HCT116 (cell line): ENCODE measurements at regions not wholly inside any gene's neighbourhood (a gene's known extent, or its start where the extent isn't known, plus 50 kb on each side); places are given as distances from the start of the nearest gene placed in this dataset.

ENCODE experiments used
- ATAC-seq: fragments of 200-7000 bp; cut with Tn5 transposase; 2 replicates; pipeline ENCODE4 v1.9.1; 2020; ENCODE audit warnings: mild to moderate bottlenecking, moderate library complexity
- BruUV-seq: library from RNA; stranded (reverse); fragments of 400-500 nt; replicated peaks from 2 replicates; lab custom pipeline; 2021; lab: Mats Ljungman, UMichigan
- CTCF ChIA-PET: fragments of 300-600 bp; sonication (Branson Sonifier 250); formaldehyde crosslinking; loops from one replicate; lab custom pipeline; 2021; ENCODE audit warnings: antibody characterized with exemption; lab: Charles Lee
- POLR2A ChIA-PET: fragments of 300-600, 350-600 bp; sonication (Branson Sonifier 250); formaldehyde crosslinking; loops from one replicate; lab custom pipeline; 2021; ENCODE audit warnings: antibody characterized with exemption; lab: Charles Lee
- RAD21 ChIA-PET, 2 experiments: fragments of 300-600 bp; sonication (Branson Sonifier 250); formaldehyde crosslinking; loops; one replicate each; lab custom pipeline; 2023; ENCODE audit warnings: low total read pairs in 2 of 2; ENCODE audit not compliant: uncharacterized antibody in 2 of 2, unreplicated experiment in 2 of 2, low non-redundant PET in 1 of 2; lab: Charles Lee
- DNase-seq: peaks from one replicate; pipeline ENCODE4 v3.0.0-alpha.2; 2010; ENCODE audit warnings: low read depth, low spot score
- H2AFZ ChIP-seq: fragments of 200-600 bp; shearing (Covaris generic), sonication (generic); 2 replicates; pipeline ENCODE4 v1.6.1; 2017; ENCODE audit warnings: low read depth, mixed run types, mixed read lengths, antibody characterized with exemption, low read length; ENCODE audit not compliant: poor library complexity, severe bottlenecking
- H3K27ac ChIP-seq: 2 replicates; pipeline ENCODE4 v1.5.1; 2012; ENCODE audit warnings: low read depth, low read length
- H3K27me3 ChIP-seq: fragments of 200-600 bp; sonication (generic); 2 replicates; pipeline ENCODE4 v1.6.1; 2016; ENCODE audit warnings: mixed run types, low read length, mixed read lengths; ENCODE audit not compliant: insufficient read depth
- H3K36me3 ChIP-seq, 2 experiments: fragments of 200-500 bp in 1 of 2; fragments of 200-600 bp in 1 of 2; sonication (Bioruptor generic) in 1 of 2; sonication (generic) in 1 of 2; 2 replicates each; pipeline versions ENCODE4 v1.5.1 to v1.6.1; 2014 to 2016; ENCODE audit warnings: low read length in 2 of 2, inconsistent platforms in 1 of 2, mixed read lengths in 1 of 2, mixed run types in 1 of 2; ENCODE audit not compliant: insufficient read depth in 2 of 2, control insufficient read depth in 1 of 2
- H3K4me1 ChIP-seq, 2 experiments: fragments of 200-600 bp in 1 of 2; sonication (generic) in 1 of 2; 2 replicates each; pipeline versions ENCODE4 v1.5.1 to v1.6.1; 2012 to 2017; ENCODE audit warnings: low read length in 2 of 2, inconsistent platforms in 1 of 2, mild to moderate bottlenecking in 1 of 2, mixed read lengths in 1 of 2, mixed run types in 1 of 2, moderate library complexity in 1 of 2; ENCODE audit not compliant: insufficient read depth in 2 of 2, control insufficient read depth in 1 of 2
- H3K4me2 ChIP-seq: fragments of 200-600 bp; sonication (generic); 2 replicates; pipeline ENCODE4 v1.6.1; 2017; ENCODE audit warnings: mixed run types, low read length, mixed read lengths
- H3K4me3 ChIP-seq, 2 experiments: fragments of 200-600 bp in 1 of 2; sonication (generic) in 1 of 2; replicated peaks in 1 of 2; 2 replicates each; pipeline ENCODE4 v1.5.1; 2011 to 2016; ENCODE audit warnings: low read length in 2 of 2, control low read depth in 1 of 2, low read depth in 1 of 2, mild to moderate bottlenecking in 1 of 2, mixed read lengths in 1 of 2, mixed run types in 1 of 2
- H3K79me2 ChIP-seq: fragments of 200-600 bp; sonication (generic); 2 replicates; pipeline ENCODE4 v1.6.1; 2017; ENCODE audit warnings: mild to moderate bottlenecking, mixed run types, low read length, moderate library complexity, mixed read lengths; ENCODE audit not compliant: insufficient read depth
- H3K9ac ChIP-seq: fragments of 200-600 bp; sonication (generic); 2 replicates; pipeline ENCODE4 v1.6.1; 2016; ENCODE audit warnings: low read length, mixed read lengths
- H3K9me2 ChIP-seq: fragments of 200-600 bp; sonication (generic), shearing (Covaris generic); 2 replicates; pipeline ENCODE4 v1.6.1; 2017; ENCODE audit warnings: mixed run types, mild to moderate bottlenecking, moderate library complexity; ENCODE audit not compliant: insufficient read depth
- H3K9me3 ChIP-seq, 2 experiments: fragments of 200-500 bp in 1 of 2; fragments of 200-600 bp in 1 of 2; sonication (Bioruptor generic) in 1 of 2; sonication (generic) in 1 of 2; 2 replicates each; pipeline ENCODE4 v1.6.1; 2014 to 2017; ENCODE audit warnings: low read length in 2 of 2, mixed read lengths in 2 of 2, inconsistent platforms in 1 of 2, low read depth in 1 of 2, mild to moderate bottlenecking in 1 of 2, mixed run types in 1 of 2, moderate library complexity in 1 of 2; ENCODE audit not compliant: control insufficient read depth in 1 of 2, insufficient read depth in 1 of 2
- H4K20me1 ChIP-seq: fragments of 200-600 bp; sonication (generic), shearing (Covaris generic); 2 replicates; pipeline ENCODE4 v1.6.1; 2017; ENCODE audit warnings: mixed run types, mild to moderate bottlenecking, moderate library complexity; ENCODE audit not compliant: insufficient read depth
- CBX3 ChIP-seq: IDR thresholded peaks from 2 replicates; pipeline ENCODE4 v1.6.1; 2012; ENCODE audit warnings: low read depth
- CEBPB ChIP-seq: IDR thresholded peaks from 2 replicates; pipeline ENCODE4 v1.6.1; 2012; ENCODE audit warnings: low read depth
- EZH2 ChIP-seq: fragments of 200-600 bp; sonication (generic); IDR thresholded peaks from 2 replicates; pipeline ENCODE4 v1.6.1; 2017; ENCODE audit warnings: antibody characterized with exemption, mixed run types
- EZH2phosphoT487 ChIP-seq: fragments of 200-600 bp; IDR thresholded peaks from 2 replicates; pipeline ENCODE4 v1.6.1; 2018; ENCODE audit warnings: antibody characterized with exemption, borderline replicate concordance
- FOSL1 ChIP-seq: IDR thresholded peaks from 2 replicates; pipeline ENCODE4 v1.6.1; 2012; ENCODE audit warnings: low read depth
- JUND ChIP-seq: IDR thresholded peaks from 2 replicates; pipeline ENCODE4 v1.6.1; 2012
- POLR2A ChIP-seq: IDR thresholded peaks from 2 replicates; pipeline ENCODE4 v1.7.0; 2011; ENCODE audit warnings: borderline replicate concordance; ENCODE audit not compliant: insufficient read depth, insufficient read length; ENCODE audit errors: extremely low read depth
- POLR2AphosphoS5 ChIP-seq: IDR thresholded peaks from 2 replicates; pipeline ENCODE4 v1.6.1; 2011; ENCODE audit warnings: mild to moderate bottlenecking, low read depth, low read length, moderate library complexity
- RAD21 ChIP-seq: IDR thresholded peaks from 2 replicates; pipeline ENCODE4 v1.6.1; 2012; ENCODE audit warnings: low read depth, mild to moderate bottlenecking
- SIN3A ChIP-seq: IDR thresholded peaks from 2 replicates; pipeline ENCODE4 v1.6.1; 2012; ENCODE audit warnings: low read depth
- SRF ChIP-seq: IDR thresholded peaks from 2 replicates; pipeline ENCODE4 v1.6.1; 2012; ENCODE audit warnings: low read depth
- TCF7L2 ChIP-seq: IDR thresholded peaks from 2 replicates; pipeline ENCODE4 v1.7.0; 2011; ENCODE audit warnings: borderline replicate concordance, inconsistent platforms; ENCODE audit not compliant: insufficient read depth, insufficient read length; ENCODE audit errors: extremely low read depth
- YY1 ChIP-seq: IDR thresholded peaks from 2 replicates; pipeline ENCODE4 v1.6.1; 2011; ENCODE audit warnings: low read length, low read depth, moderate library complexity, mild to moderate bottlenecking; ENCODE audit not compliant: insufficient replicate concordance; ENCODE audit errors: extremely low read depth
- ZFX ChIP-seq: fragments of 450-650 bp; IDR thresholded peaks from 2 replicates; pipeline ENCODE4 v1.6.1; 2017
- ZNF274 ChIP-seq: fragments of 200-500 bp; sonication (Bioruptor generic); IDR thresholded peaks from 2 replicates; pipeline ENCODE4 v1.6.1; 2014; ENCODE audit warnings: mild to moderate bottlenecking, low read depth, low read length, inconsistent platforms
- intact Hi-C: fragments of 100-400 bp; cut with micrococcal nuclease; formaldehyde crosslinking; loops from 2 replicates; pipeline ENCODE4 v1.10.0; 2022
- TF ChIP-seq, protein P1 (sequence below), 3 experiments: fragments of 200-600 bp in 1 of 3; sonication (generic) in 1 of 3; IDR thresholded peaks in 2 of 3; conservative IDR thresholded peaks in 1 of 3; 2 replicates each; pipeline ENCODE4 v1.5.1; 2012 to 2017; ENCODE audit warnings: low read depth in 2 of 3, low read length in 2 of 3, antibody characterized with exemption in 1 of 3, borderline replicate concordance in 1 of 3, control low read depth in 1 of 3, mild to moderate bottlenecking in 1 of 3, mixed read lengths in 1 of 3, mixed run types in 1 of 3, moderate library complexity in 1 of 3; ENCODE audit not compliant: insufficient read depth in 1 of 3
- TF ChIP-seq, protein P2 (sequence below): IDR thresholded peaks from 2 replicates; pipeline ENCODE4 v1.6.1; 2012; ENCODE audit warnings: low read depth
- TF ChIP-seq, protein P3 (sequence below): IDR thresholded peaks from 2 replicates; pipeline ENCODE4 v1.6.1; 2012
- TF ChIP-seq, protein P4 (sequence below): IDR thresholded peaks from 2 replicates; pipeline ENCODE4 v1.6.1; 2012
- TF ChIP-seq, protein P5 (sequence below): IDR thresholded peaks from 2 replicates; pipeline ENCODE4 v1.6.1; 2011; ENCODE audit warnings: mild to moderate bottlenecking, low read length, moderate library complexity; ENCODE audit not compliant: insufficient replicate concordance; ENCODE audit errors: extremely low read depth

DNA sequence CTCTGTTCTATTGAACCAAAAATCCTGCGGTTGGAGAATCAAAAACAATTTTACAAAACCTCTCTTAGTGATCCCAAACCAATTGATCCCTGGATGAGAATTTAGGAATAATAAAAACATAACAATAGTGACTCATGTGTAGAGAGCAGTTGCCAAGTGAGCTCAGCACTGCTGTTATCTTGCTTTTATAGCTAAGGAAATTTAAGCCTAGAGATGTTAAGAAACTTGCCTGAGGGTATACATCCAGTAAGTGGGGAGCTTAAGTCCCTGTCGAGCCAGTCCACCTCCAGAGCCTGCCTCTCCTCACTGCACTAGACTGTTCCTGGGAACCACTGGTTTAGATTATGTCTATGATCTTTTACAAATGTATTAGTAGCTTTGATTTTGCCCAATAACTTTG lies 358.4 kb upstream of the LMCD1 start:
- Histone ChIP-seq H3K36me3 (no peaks in the 10 kb centered on the region), H3K9ac (no peak overlapping the region), H3K79me2 (no peaks in the 10 kb centered on the region), H3K4me1 (no peaks in the 10 kb centered on the region), H3K4me2 (no peak overlapping the region), H3K9me3 (no peaks in the 10 kb centered on the region), H3K4me3 (no peak overlapping the region), H2AFZ (no peak overlapping the region), H3K9me2 (no peaks in the 10 kb centered on the region), H3K27ac (no peak overlapping the region), H3K27me3 (peaks cover 4% of the 10 kb centered on the region; the same call in 1 of the 2 replicates), H4K20me1 (no peaks in the 10 kb centered on the region)
- TF ChIP-seq FOSL1 (no peak), POLR2A (no peak), JUND (no peak), TCF7L2 (no peak), ZNF274 (no peak), EZH2phosphoT487 (no peak), SIN3A (no peak), ZFX (no peak), SRF (no peak), RAD21 (no peak), POLR2AphosphoS5 (no peak), EZH2 (no peak), CBX3 (no peak), YY1 (no peak), CEBPB (no peak)
- TF ChIP-seq, protein P1, sequence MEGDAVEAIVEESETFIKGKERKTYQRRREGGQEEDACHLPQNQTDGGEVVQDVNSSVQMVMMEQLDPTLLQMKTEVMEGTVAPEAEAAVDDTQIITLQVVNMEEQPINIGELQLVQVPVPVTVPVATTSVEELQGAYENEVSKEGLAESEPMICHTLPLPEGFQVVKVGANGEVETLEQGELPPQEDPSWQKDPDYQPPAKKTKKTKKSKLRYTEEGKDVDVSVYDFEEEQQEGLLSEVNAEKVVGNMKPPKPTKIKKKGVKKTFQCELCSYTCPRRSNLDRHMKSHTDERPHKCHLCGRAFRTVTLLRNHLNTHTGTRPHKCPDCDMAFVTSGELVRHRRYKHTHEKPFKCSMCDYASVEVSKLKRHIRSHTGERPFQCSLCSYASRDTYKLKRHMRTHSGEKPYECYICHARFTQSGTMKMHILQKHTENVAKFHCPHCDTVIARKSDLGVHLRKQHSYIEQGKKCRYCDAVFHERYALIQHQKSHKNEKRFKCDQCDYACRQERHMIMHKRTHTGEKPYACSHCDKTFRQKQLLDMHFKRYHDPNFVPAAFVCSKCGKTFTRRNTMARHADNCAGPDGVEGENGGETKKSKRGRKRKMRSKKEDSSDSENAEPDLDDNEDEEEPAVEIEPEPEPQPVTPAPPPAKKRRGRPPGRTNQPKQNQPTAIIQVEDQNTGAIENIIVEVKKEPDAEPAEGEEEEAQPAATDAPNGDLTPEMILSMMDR (IDR thresholded peaks at IDR 0.05 in 2 of 3, conservative IDR thresholded peaks at IDR 0.05 in 1 of 3; ENCODE audit: borderline replicate concordance in 1 of 3, insufficient read depth in 1 of 3, low read depth in 2 of 3, low read length in 2 of 3) = no peak
- TF ChIP-seq, protein P2, sequence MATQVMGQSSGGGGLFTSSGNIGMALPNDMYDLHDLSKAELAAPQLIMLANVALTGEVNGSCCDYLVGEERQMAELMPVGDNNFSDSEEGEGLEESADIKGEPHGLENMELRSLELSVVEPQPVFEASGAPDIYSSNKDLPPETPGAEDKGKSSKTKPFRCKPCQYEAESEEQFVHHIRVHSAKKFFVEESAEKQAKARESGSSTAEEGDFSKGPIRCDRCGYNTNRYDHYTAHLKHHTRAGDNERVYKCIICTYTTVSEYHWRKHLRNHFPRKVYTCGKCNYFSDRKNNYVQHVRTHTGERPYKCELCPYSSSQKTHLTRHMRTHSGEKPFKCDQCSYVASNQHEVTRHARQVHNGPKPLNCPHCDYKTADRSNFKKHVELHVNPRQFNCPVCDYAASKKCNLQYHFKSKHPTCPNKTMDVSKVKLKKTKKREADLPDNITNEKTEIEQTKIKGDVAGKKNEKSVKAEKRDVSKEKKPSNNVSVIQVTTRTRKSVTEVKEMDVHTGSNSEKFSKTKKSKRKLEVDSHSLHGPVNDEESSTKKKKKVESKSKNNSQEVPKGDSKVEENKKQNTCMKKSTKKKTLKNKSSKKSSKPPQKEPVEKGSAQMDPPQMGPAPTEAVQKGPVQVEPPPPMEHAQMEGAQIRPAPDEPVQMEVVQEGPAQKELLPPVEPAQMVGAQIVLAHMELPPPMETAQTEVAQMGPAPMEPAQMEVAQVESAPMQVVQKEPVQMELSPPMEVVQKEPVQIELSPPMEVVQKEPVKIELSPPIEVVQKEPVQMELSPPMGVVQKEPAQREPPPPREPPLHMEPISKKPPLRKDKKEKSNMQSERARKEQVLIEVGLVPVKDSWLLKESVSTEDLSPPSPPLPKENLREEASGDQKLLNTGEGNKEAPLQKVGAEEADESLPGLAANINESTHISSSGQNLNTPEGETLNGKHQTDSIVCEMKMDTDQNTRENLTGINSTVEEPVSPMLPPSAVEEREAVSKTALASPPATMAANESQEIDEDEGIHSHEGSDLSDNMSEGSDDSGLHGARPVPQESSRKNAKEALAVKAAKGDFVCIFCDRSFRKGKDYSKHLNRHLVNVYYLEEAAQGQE = no peak
- TF ChIP-seq, protein P3, sequence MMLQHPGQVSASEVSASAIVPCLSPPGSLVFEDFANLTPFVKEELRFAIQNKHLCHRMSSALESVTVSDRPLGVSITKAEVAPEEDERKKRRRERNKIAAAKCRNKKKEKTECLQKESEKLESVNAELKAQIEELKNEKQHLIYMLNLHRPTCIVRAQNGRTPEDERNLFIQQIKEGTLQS = no peak
- TF ChIP-seq, protein P4, sequence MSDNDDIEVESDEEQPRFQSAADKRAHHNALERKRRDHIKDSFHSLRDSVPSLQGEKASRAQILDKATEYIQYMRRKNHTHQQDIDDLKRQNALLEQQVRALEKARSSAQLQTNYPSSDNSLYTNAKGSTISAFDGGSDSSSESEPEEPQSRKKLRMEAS = no peak
- TF ChIP-seq, protein P5, sequence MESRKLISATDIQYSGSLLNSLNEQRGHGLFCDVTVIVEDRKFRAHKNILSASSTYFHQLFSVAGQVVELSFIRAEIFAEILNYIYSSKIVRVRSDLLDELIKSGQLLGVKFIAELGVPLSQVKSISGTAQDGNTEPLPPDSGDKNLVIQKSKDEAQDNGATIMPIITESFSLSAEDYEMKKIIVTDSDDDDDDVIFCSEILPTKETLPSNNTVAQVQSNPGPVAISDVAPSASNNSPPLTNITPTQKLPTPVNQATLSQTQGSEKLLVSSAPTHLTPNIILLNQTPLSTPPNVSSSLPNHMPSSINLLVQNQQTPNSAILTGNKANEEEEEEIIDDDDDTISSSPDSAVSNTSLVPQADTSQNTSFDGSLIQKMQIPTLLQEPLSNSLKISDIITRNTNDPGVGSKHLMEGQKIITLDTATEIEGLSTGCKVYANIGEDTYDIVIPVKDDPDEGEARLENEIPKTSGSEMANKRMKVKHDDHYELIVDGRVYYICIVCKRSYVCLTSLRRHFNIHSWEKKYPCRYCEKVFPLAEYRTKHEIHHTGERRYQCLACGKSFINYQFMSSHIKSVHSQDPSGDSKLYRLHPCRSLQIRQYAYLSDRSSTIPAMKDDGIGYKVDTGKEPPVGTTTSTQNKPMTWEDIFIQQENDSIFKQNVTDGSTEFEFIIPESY = no peak
- RAD21 ChIA-PET = no interaction called here
- DNase-seq = no peak
- no TSS peak for BruUV-seq
- ATAC-seq = no peak
- intact Hi-C loops = no loop called here
- POLR2A ChIA-PET = no interaction called here
- CTCF ChIA-PET = no interaction called here
